Left ventricle myocardium inferior (tissue), 1 donor: ENCODE measurements at regions not wholly inside any gene's neighbourhood (a gene's known extent, or its start where the extent isn't known, plus 50 kb on each side); places are given as distances from the start of the nearest gene placed in this dataset.

ENCODE experiments used
- DNase-seq: peaks from one replicate; pipeline ENCODE4 v3.0.0-alpha.2; 2020
- H3K27ac ChIP-seq: fragments of 200-600 bp; replicated peaks from 2 replicates; pipeline ENCODE4 v1.8.0; 2021
- H3K27me3 ChIP-seq: fragments of 200-600 bp; 2 replicates; pipeline ENCODE4 v1.8.0; 2021; ENCODE audit warnings: low read depth
- H3K36me3 ChIP-seq: fragments of 200-600 bp; 2 replicates; pipeline ENCODE4 v1.8.0; 2021
- H3K4me1 ChIP-seq: fragments of 200-600 bp; 2 replicates; pipeline ENCODE4 v1.8.0; 2021
- H3K4me3 ChIP-seq: fragments of 200-600 bp; 2 replicates; pipeline ENCODE4 v1.8.0; 2021; ENCODE audit warnings: mild to moderate bottlenecking, moderate library complexity
- H3K9me3 ChIP-seq: fragments of 200-600 bp; replicated peaks from 2 replicates; pipeline ENCODE4 v1.8.0; 2021
- CTCF ChIP-seq: fragments of 200-600 bp; IDR thresholded peaks from 2 replicates; pipeline ENCODE4 v1.8.0; 2021; ENCODE audit warnings: antibody characterized with exemption, mild to moderate bottlenecking, borderline replicate concordance
- intact Hi-C: fragments of 100-400 bp; cut with micrococcal nuclease; formaldehyde crosslinking; loops from one replicate; pipeline ENCODE4 v1.11.0; 2022
- donor health status: DM: no; HTN: yes; CAD: no; lungs with severe emphysema.

DNA sequence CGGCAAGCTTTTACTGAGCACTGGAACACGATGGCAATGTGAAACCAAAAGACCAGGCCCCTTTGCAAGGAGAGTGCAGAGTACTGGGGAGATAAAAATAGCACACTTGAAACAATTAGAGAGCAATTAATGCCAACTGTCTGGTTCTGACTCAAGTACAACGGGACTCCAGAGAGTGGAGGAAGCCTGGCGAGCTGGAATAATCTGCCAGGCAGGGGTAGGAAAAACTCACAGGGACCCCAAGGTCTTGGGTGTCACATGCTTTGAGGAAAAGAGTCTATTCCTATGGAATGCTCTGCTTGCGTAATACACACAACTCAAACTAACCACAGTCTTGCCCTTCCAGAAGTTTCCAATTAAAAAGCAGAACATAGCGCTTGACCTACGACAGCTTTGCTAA lies 113.0 kb upstream of the CLMP start:
- intact Hi-C loops, result no loop called here
- peak overlapping the region; percentile 22 for H3K4me3 ChIP-seq
- no peaks in the 10 kb centered on the region for H3K9me3 ChIP-seq
- H3K36me3 ChIP-seq, result no peaks in the 10 kb centered on the region
- no peak for DNase-seq
- peak overlapping the region; percentile 87 for H3K27ac ChIP-seq
- no peak for TF ChIP-seq CTCF
- H3K27me3 ChIP-seq, result peaks cover 29% of the 10 kb centered on the region
- peaks cover 54% of the 10 kb centered on the region for H3K4me1 ChIP-seq

GRCh38 chr11:123307276-123307675 lies 112.2 kb upstream of the CLMP start:
- Histone ChIP-seq H3K36me3 (no peaks in the 10 kb centered on the region), H3K9me3 (no peaks in the 10 kb centered on the region), H3K4me1 (peaks cover 47% of the 10 kb centered on the region), H3K4me3 (peak overlapping the region; percentile 22), H3K27me3 (peaks cover 37% of the 10 kb centered on the region), H3K27ac (peak overlapping the region; percentile 87)
- no peak for DNase-seq
- intact Hi-C loops, result no loop called here
- no peak for TF ChIP-seq CTCF

DNA sequence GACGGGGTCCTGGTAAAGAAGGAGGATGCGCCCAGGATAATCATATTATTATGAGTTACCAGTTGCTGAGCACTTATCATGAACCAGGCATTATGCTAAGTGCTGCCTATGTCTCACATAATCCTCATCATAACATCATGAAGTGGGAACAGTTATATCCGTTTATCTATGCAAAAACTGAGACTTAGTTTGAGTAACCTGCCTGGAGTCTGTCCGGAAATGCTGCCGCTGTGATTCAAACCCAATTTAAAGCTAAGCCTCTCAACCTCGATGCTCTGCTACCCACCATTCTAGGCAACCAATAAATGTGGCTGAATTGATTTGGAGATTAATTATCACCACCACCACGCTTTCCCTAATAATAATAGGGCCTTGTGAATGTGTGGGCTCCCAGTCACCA lies 111.5 kb upstream of the CLMP start:
- H3K36me3 ChIP-seq, result no peaks in the 10 kb centered on the region
- peak overlapping the region; percentile 87 for H3K27ac ChIP-seq
- DNase-seq, result no peak
- peaks cover 55% of the 10 kb centered on the region for H3K4me1 ChIP-seq
- H3K4me3 ChIP-seq, result no peak overlapping the region
- intact Hi-C loops, result no loop called here
- H3K9me3 ChIP-seq, result no peaks in the 10 kb centered on the region
- peaks cover 44% of the 10 kb centered on the region for H3K27me3 ChIP-seq
- TF ChIP-seq CTCF, result no peak

DNA sequence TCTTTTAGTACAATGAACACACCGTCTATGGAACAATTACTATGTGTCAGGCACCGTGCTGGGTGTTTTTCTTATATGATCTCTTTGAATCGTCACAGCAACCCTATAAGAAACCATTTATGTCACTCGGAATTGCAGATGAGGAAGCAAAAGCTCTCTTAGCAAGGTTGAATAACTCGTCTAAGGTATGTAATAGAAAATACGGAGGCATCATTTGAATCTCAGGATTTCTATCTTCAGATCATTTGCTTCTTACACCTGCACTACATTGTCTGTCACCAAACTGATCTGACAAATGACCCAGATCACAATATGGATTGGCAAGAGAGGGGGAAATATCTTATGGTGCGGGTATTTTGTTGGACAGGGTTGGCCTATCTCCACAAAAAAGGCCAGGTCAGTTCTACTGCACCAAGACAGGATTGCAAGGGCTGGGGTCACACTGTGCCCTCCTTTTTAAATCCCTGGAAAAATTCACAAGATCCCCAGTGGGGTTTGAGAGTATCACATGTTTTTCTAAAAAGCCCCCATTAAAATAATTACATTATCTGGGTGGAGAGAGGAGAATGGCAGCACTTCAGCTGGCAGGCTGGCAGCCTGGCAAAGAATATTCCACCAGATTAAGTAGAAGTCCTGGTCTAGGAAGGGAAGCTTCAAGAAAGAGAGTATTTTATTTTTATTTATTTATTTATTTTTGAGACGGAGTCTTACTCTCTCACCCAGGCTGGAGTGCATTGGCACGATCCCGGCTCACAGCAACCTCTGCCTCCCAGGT lies 110.7 kb upstream of the CLMP start:
- intact Hi-C loops, result no loop called here
- H3K4me3 ChIP-seq, result no peak overlapping the region

GRCh38 chr11:123304828-123305466 lies 109.9 kb upstream of the CLMP start:
- no peaks in the 10 kb centered on the region for H3K36me3 ChIP-seq
- H3K27me3 ChIP-seq, result peaks cover 45% of the 10 kb centered on the region
- no peaks in the 10 kb centered on the region for H3K9me3 ChIP-seq
- H3K4me3 ChIP-seq, result no peak overlapping the region
- intact Hi-C loops, result loop anchor here (5.0 kb wide), 1 partner anchor 172 kb away; no protein-coding TSS in a partner anchor
- H3K27ac ChIP-seq, result peak overlapping the region; percentile 24
- no peak for TF ChIP-seq CTCF
- DNase-seq, result no peak
- H3K4me1 ChIP-seq, result peaks cover 67% of the 10 kb centered on the region

More for the DNA sequence above, 110.7 kb upstream of the CLMP start:
- TF ChIP-seq CTCF, result no peak
- no peak for DNase-seq
- H3K36me3 ChIP-seq, result no peaks in the 10 kb centered on the region
- H3K9me3 ChIP-seq, result no peaks in the 10 kb centered on the region
- H3K27me3 ChIP-seq, result peaks cover 41% of the 10 kb centered on the region
- peak overlapping the region; percentile 24 for H3K27ac ChIP-seq
- H3K4me1 ChIP-seq, result peaks cover 62% of the 10 kb centered on the region
